Neuronal stem cell (in vitro differentiated cells): ENCODE measurements at regions not wholly inside any gene's neighbourhood (a gene's known extent, or its start where the extent isn't known, plus 50 kb on each side); places are given as distances from the start of the nearest gene placed in this dataset.

Source experiments
- DNase-seq: peaks from one replicate; pipeline ENCODE4 v3.0.0-alpha.2; 2013; ENCODE audit warnings: low spot score
- H2AFZ ChIP-seq: one replicate; pipeline ENCODE4 v1.6.1; 2013; ENCODE audit warnings: mild to moderate bottlenecking, low read length, inconsistent platforms
- H2AK5ac ChIP-seq: 2 replicates; pipeline ENCODE4 v1.6.1; 2013; ENCODE audit warnings: low read depth, mild to moderate bottlenecking, inconsistent platforms, low read length, moderate library complexity, mixed read lengths
- H2BK120ac ChIP-seq: 2 replicates; pipeline ENCODE4 v1.6.1; 2013; ENCODE audit warnings: low read depth, mild to moderate bottlenecking, inconsistent platforms, low read length, moderate library complexity, mixed read lengths
- H2BK12ac ChIP-seq: one replicate; pipeline ENCODE4 v1.6.1; 2013; ENCODE audit warnings: low read length, inconsistent platforms
- H2BK15ac ChIP-seq: 2 replicates; pipeline ENCODE4 v1.6.1; 2013; ENCODE audit warnings: mild to moderate bottlenecking, low read length, inconsistent platforms, mixed read lengths
- H2BK5ac ChIP-seq: one replicate; pipeline ENCODE4 v1.6.1; 2013; ENCODE audit warnings: inconsistent platforms, mild to moderate bottlenecking, low read length, moderate library complexity
- H3K14ac ChIP-seq: one replicate; pipeline ENCODE4 v1.6.1; 2013; ENCODE audit warnings: low read length, inconsistent platforms
- H3K18ac ChIP-seq: 2 replicates; pipeline ENCODE4 v1.6.1; 2013; ENCODE audit warnings: low read length, inconsistent platforms
- H3K23ac ChIP-seq: 2 replicates; pipeline ENCODE4 v1.6.1; 2013; ENCODE audit warnings: low read depth, mild to moderate bottlenecking, mixed read lengths, low read length, inconsistent platforms; ENCODE audit not compliant: poor library complexity
- H3K27ac ChIP-seq: replicated peaks from 3 replicates; pipeline ENCODE4 v1.5.1; 2013; ENCODE audit warnings: low read length, inconsistent platforms
- H3K27me3 ChIP-seq, 3 experiments: 2 replicates each; pipeline ENCODE4 v1.6.1; 2013; ENCODE audit warnings: low read length in 3 of 3, mild to moderate bottlenecking in 2 of 3, inconsistent platforms in 1 of 3, low read depth in 1 of 3, mixed read lengths in 1 of 3, moderate library complexity in 1 of 3; ENCODE audit not compliant: control insufficient read depth in 3 of 3, insufficient read depth in 3 of 3
- H3K36me3 ChIP-seq, 2 donors: replicated peaks in 1 of 2; 2 replicates each; pipeline ENCODE4 v1.6.1; 2013; ENCODE audit warnings: low read length in 2 of 2; ENCODE audit not compliant: control insufficient read depth in 2 of 2, insufficient read depth in 2 of 2
- H3K4ac ChIP-seq: 2 replicates; pipeline ENCODE4 v1.6.1; 2013; ENCODE audit warnings: inconsistent platforms, mild to moderate bottlenecking, low read length, moderate library complexity
- H3K4me1 ChIP-seq, 2 donors: 1 replicate in 1 of 2; 2 replicates in 1 of 2; pipeline ENCODE4 v1.6.1; 2013; ENCODE audit warnings: low read length in 2 of 2, low read depth in 1 of 2; ENCODE audit not compliant: control insufficient read depth in 2 of 2, insufficient read depth in 1 of 2
- H3K4me2 ChIP-seq: one replicate; pipeline ENCODE4 v1.6.1; 2013; ENCODE audit warnings: mild to moderate bottlenecking, low read length, inconsistent platforms; ENCODE audit not compliant: insufficient read depth, poor library complexity, severe bottlenecking
- H3K4me3 ChIP-seq, 2 donors: 2 replicates each; pipeline ENCODE4 v1.5.1; 2013; ENCODE audit warnings: low read length in 2 of 2, mild to moderate bottlenecking in 2 of 2, inconsistent platforms in 1 of 2, moderate library complexity in 1 of 2
- H3K79me1 ChIP-seq: one replicate; pipeline ENCODE4 v1.6.1; 2013; ENCODE audit warnings: low read depth, mild to moderate bottlenecking, inconsistent platforms, low read length, moderate library complexity
- H3K9ac ChIP-seq: one replicate; pipeline ENCODE4 v1.6.1; 2013; ENCODE audit warnings: mild to moderate bottlenecking, low read depth, low read length, inconsistent platforms; ENCODE audit not compliant: poor library complexity
- H3K9me3 ChIP-seq, 2 donors: replicated peaks in 1 of 2; 2 replicates each; pipeline versions ENCODE3 to v1.6.1; 2013; ENCODE audit warnings: low read length in 2 of 2, mild to moderate bottlenecking in 2 of 2, inconsistent platforms in 1 of 2, low read depth in 1 of 2, mixed read lengths in 1 of 2, moderate library complexity in 1 of 2; ENCODE audit not compliant: control insufficient read depth in 2 of 2, insufficient read depth in 1 of 2
- H4K8ac ChIP-seq: one replicate; pipeline ENCODE4 v1.6.1; 2013; ENCODE audit warnings: low read depth, mild to moderate bottlenecking, inconsistent platforms, low read length, moderate library complexity
- H4K91ac ChIP-seq: one replicate; pipeline ENCODE4 v1.6.1; 2013; ENCODE audit warnings: low read length, low read depth, mild to moderate bottlenecking, inconsistent platforms; ENCODE audit not compliant: poor library complexity
- WGBS, 2 donors: extraction: QIAGEN DNeasy Blood & Tissue Kit; methylation state at CpG; one replicate each; pipeline ENCODE4 v1.1.7; 2013; ENCODE audit warnings: missing lambda C conversion rate in 2 of 2, mixed read lengths in 1 of 2; ENCODE audit not compliant: insufficient read length in 2 of 2, insufficient replicate concordance in 1 of 2; ENCODE audit errors: extremely low coverage in 2 of 2; 5-methylcytosine and 5-hydroxymethylcytosine counted together

DNA sequence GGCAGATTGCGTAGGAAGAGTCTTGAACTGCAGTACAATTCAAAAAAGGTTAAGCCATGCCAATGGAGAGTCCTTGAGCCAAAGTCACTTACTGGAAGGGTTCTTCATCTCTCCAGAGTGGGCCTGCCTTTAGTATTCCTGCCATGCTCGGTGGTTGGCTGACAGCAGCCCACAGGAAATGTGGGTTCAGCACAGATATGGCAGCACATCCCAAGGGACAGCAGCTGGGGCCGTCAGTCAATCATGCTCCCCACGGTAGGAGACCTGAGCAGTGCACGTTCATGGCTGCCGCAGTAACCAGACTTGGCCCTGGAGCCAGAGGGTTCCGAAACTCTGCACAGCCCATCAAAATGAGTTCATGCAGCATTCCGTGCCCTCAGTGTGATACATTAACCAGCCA lies 63.6 kb upstream of the SIRPA start:
- Histone ChIP-seq H3K27ac (no peak overlapping the region), H3K4ac (no peak overlapping the region), H2BK120ac (no peak overlapping the region), H2AK5ac (no peak overlapping the region), H3K9me3 (no peaks in the 10 kb centered on the region), H4K91ac (no peak overlapping the region), H3K4me1 (peaks cover 2 to 15% of the 10 kb centered on the region in 2 donors), H2BK5ac (no peak overlapping the region), H2BK12ac (no peak overlapping the region), H3K36me3 (no peaks in the 10 kb centered on the region), H2BK15ac (peak overlapping the region; percentile 2), H3K18ac (no peak overlapping the region), H3K27me3 (peaks cover 0 to 60% (median 0%) of the 10 kb centered on the region in 3 experiments), H2AFZ (no peak overlapping the region), H3K4me2 (no peak overlapping the region), H3K14ac (no peak overlapping the region), H3K79me1 (no peaks in the 10 kb centered on the region), H3K9ac (no peak overlapping the region), H3K23ac (no peak overlapping the region), H3K4me3 (peak overlapping the region in 1 of 2 donors; percentile 31), H4K8ac (no peak overlapping the region)
- WGBS, 2 donors = no CpG with 5 or more reads among the region's 8 CpGs
- DNase-seq = no peak

DNA sequence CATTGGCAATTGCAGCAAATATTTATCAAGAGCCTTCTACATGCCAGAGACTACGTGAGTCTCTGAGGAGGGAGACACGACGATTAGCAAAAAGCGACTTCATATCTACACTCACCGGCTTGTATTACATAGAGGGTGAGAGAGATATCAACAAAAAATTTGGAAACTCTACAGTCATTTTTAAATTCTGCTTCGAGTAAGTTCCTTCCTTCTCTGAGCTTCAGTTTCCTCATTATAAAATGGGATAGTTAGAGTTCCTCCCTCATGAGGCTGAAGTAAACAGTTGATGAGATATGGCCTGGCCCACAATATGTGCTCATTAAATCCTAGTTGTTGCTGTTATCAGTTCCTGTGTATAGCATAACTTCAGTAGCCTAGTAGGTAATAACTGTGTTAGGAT lies 64.1 kb upstream of the SIRPA start:
- Histone ChIP-seq H3K27ac (no peak overlapping the region), H3K4ac (no peak overlapping the region)

DNA sequence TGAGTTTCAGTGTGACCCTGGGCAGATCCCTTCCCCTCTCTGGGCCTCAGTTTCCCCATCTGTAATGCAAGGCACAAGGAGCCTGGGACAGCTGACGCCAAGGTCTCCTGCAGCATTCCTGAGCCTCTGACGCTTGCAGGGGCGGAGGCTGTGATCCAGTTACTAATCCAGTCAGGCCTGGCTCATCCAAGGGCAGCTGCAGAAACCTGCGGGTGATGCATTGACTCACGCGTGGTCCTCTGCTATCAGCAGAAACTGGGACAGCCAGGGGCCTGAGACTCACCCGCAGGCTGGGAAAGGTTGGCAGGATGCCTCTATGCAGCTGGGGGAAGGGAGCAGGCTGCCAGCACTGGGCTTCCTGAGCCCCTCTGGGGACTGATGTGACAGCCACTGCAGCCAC lies 65.0 kb upstream of the SIRPA start:
- Histone ChIP-seq H3K27ac (no peak overlapping the region), H3K4me3 (no peak overlapping the region), H2BK120ac (no peak overlapping the region), H2AFZ (no peak overlapping the region), H3K4me2 (no peak overlapping the region), H2BK12ac (peak overlapping the region; percentile 26), H2BK5ac (no peak overlapping the region), H3K27me3 (peaks cover 0 to 46% (median 0%) of the 10 kb centered on the region in 3 experiments), H3K36me3 (no peaks in the 10 kb centered on the region), H4K8ac (no peak overlapping the region), H3K9me3 (no peaks in the 10 kb centered on the region), H3K79me1 (no peaks in the 10 kb centered on the region), H2BK15ac (peak overlapping the region; percentile 29), H3K14ac (no peak overlapping the region), H3K23ac (no peak overlapping the region), H3K9ac (no peak overlapping the region), H3K4ac (no peak overlapping the region), H4K91ac (no peak overlapping the region), H2AK5ac (peak overlapping the region; percentile 30), H3K4me1 (peaks cover 2 to 9% of the 10 kb centered on the region in 2 donors), H3K18ac (peak overlapping the region; percentile 1)
- WGBS, 2 donors = no CpG with 5 or more reads among the region's 7 CpGs
- no peak for DNase-seq

More for the DNA sequence above, 64.1 kb upstream of the SIRPA start:
- Histone ChIP-seq H3K9me3 (no peaks in the 10 kb centered on the region), H2AK5ac (no peak overlapping the region), H2BK15ac (no peak overlapping the region), H3K14ac (no peak overlapping the region), H4K8ac (no peak overlapping the region), H3K18ac (no peak overlapping the region), H2AFZ (no peak overlapping the region), H3K79me1 (no peaks in the 10 kb centered on the region), H4K91ac (no peak overlapping the region), H3K4me1 (peaks cover 2 to 15% of the 10 kb centered on the region in 2 donors), H3K36me3 (no peaks in the 10 kb centered on the region), H2BK120ac (no peak overlapping the region), H2BK12ac (no peak overlapping the region), H2BK5ac (no peak overlapping the region), H3K9ac (no peak overlapping the region), H3K4me3 (no peak overlapping the region), H3K27me3 (peaks cover 0 to 55% (median 0%) of the 10 kb centered on the region in 3 experiments), H3K23ac (no peak overlapping the region), H3K4me2 (no peak overlapping the region)
- no peak for DNase-seq
- WGBS, 2 donors = no CpG with 5 or more reads among the region's 6 CpGs

DNA sequence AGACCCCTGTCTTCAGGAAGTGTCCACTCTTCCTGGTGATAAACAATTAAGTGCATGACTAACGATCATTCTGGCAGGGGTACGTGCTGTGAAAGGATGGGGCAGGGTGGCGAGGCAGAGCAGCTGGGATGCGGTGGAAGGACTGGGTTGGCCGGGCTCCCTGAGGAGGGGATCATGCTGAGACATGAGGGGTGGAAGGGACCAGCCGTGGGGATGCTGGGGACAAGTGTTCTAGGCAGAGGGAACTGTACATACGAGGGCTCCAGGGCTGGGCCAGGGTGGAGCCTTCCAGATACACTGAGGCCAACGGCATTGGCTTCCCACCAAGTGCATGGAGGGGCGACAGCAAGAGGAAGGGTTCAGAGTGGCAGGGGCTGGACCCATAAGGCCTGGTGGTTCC lies 65.7 kb upstream of the SIRPA start:
- Histone ChIP-seq H3K23ac (peak overlapping the region; percentile 30), H3K27me3 (peaks cover 0 to 39% (median 0%) of the 10 kb centered on the region in 3 experiments), H3K9ac (no peak overlapping the region), H2BK120ac (peak overlapping the region; percentile 95), H4K8ac (peak overlapping the region; percentile 21), H3K4me2 (no peak overlapping the region), H3K4ac (no peak overlapping the region), H3K9me3 (no peaks in the 10 kb centered on the region), H2BK12ac (peak overlapping the region; percentile 64), H3K14ac (no peak overlapping the region), H3K36me3 (no peaks in the 10 kb centered on the region), H2BK5ac (no peak overlapping the region), H2AFZ (no peak overlapping the region), H3K4me3 (no peak overlapping the region), H2AK5ac (peak overlapping the region; percentile 80), H3K79me1 (no peaks in the 10 kb centered on the region), H3K27ac (no peak overlapping the region), H3K4me1 (peaks cover 2 to 9% of the 10 kb centered on the region in 2 donors), H4K91ac (peak overlapping the region; percentile 38), H3K18ac (peak overlapping the region; percentile 41), H2BK15ac (peak overlapping the region; percentile 76)
- no peak for DNase-seq
- no CpG with 5 or more reads among the region's 9 CpGs for WGBS, 2 donors
